Mammary epithelial cell (primary cell): ENCODE measurements at regions not wholly inside any gene's neighbourhood (a gene's known extent, or its start where the extent isn't known, plus 50 kb on each side); places are given as distances from the start of the nearest gene placed in this dataset.

Source experiments
- CTCF ChIP-seq, 2 donors: IDR thresholded peaks in 1 of 2; conservative IDR thresholded peaks in 1 of 2; 2 replicates each; pipeline ENCODE4 v1.5.1; 2011 to 2012; ENCODE audit warnings: inconsistent platforms in 2 of 2, low read length in 2 of 2, mild to moderate bottlenecking in 2 of 2, control low read depth in 1 of 2, low read depth in 1 of 2; ENCODE audit not compliant: insufficient read depth in 1 of 2; ENCODE audit errors: extremely low read depth in 1 of 2
- EZH2 ChIP-seq: IDR thresholded peaks from 2 replicates; pipeline ENCODE4 v1.6.1; 2012; ENCODE audit warnings: low read length, inconsistent platforms, borderline replicate concordance

DNA sequence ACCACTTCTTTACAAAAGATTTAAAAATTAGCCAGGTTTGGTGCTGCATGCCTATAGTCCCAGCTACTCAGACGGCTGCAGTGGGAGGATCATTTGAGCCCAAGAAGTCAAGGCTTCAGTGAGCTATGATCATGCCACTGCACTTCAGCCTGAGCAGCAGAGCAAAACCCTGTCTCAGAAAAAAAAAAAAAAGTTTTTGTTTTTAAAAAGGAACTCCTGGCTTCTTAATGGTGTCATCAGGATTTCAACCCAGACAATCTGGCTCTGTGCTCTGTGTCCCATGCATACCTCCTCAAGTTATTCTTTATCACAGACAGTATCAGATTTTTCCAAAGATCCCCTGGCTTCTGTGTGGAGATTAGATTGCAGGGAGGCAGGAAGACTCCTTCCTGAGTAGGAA is 64.2 kb upstream of the IL12A start:
- no peak for TF ChIP-seq CTCF (conservative IDR thresholded peaks at IDR 0.05 in 1 of 2, IDR thresholded peaks at IDR 0.05 in 1 of 2; ENCODE audit: extremely low read depth in 1 of 2, insufficient read depth in 1 of 2, low read depth in 1 of 2, low read length in 2 of 2)
- no peak for TF ChIP-seq EZH2
